Body of pancreas (tissue), 4 donors: ENCODE measurements at regions not wholly inside any gene's neighbourhood (a gene's known extent, or its start where the extent isn't known, plus 50 kb on each side); places are given as distances from the start of the nearest gene placed in this dataset.

Source experiments
- CTCF ChIP-seq, 7 experiments: fragments of 450-650 bp in 4 of 7; fragments of 200-600 bp in 3 of 7; sonication (generic) in 3 of 7; IDR thresholded peaks; one replicate each; pipeline ENCODE4 v1.5.1; 2016 to 2019; ENCODE audit warnings: antibody characterized with exemption in 7 of 7
- POLR2A ChIP-seq, 3 donors: fragments of 450-650 bp; IDR thresholded peaks; one replicate each; pipeline ENCODE4 v1.6.1; 2016; ENCODE audit warnings: antibody characterized with exemption in 3 of 3, mild to moderate bottlenecking in 2 of 3

- TF ChIP-seq CTCF (IDR thresholded peaks at IDR 0.05) (no peak), POLR2A (IDR thresholded peaks at IDR 0.05) (no peak)
These were observed 50.5 kb upstream of the ZNF516 start for GRCh38 chr18:76545433-76546087.
